ENCODE measurements at regions not wholly inside any gene's neighbourhood (a gene's known extent, or its start where the extent isn't known, plus 50 kb on each side); places are given as distances from the start of the nearest gene placed in this dataset.

DNA sequence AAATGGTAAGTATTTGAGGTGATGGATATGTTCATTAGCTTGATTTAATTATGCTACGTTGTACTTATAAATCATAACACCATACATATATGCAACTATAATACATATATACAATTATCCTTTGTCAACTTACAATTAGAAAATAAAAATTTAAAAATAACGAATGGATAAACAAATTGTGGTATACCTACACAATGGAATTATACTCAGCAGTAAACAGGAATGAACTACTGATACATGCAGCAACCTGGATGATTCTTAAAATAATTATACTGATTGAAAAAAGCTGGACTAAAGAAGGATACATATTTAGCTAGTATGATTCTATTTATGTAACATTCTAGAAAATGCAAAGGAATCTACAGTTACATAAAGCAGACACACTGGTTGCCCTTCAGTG is 425.7 kb downstream of the DYNC2H1 start:
- H3K9me2 ChIP-seq (ENCODE audit: insufficient read depth): no peaks in the 10 kb centered on the region; the same call in 1 of the 2 replicates
- H3K36me3 ChIP-seq (ENCODE audit: low read depth): no peaks in the 10 kb centered on the region
- H3K9me3 ChIP-seq (ENCODE audit: insufficient read depth, low read depth): no peaks in the 10 kb centered on the region
- POLR2A ChIA-PET (ENCODE audit: unreplicated experiment): no interaction called here
- DNase-seq: no peak
- no peaks in the 10 kb centered on the region for H3F3A ChIP-seq (ENCODE audit: insufficient read depth, low read depth)
- no peak overlapping the region for H3K4me3 ChIP-seq
- TF ChIP-seq, protein P1, sequence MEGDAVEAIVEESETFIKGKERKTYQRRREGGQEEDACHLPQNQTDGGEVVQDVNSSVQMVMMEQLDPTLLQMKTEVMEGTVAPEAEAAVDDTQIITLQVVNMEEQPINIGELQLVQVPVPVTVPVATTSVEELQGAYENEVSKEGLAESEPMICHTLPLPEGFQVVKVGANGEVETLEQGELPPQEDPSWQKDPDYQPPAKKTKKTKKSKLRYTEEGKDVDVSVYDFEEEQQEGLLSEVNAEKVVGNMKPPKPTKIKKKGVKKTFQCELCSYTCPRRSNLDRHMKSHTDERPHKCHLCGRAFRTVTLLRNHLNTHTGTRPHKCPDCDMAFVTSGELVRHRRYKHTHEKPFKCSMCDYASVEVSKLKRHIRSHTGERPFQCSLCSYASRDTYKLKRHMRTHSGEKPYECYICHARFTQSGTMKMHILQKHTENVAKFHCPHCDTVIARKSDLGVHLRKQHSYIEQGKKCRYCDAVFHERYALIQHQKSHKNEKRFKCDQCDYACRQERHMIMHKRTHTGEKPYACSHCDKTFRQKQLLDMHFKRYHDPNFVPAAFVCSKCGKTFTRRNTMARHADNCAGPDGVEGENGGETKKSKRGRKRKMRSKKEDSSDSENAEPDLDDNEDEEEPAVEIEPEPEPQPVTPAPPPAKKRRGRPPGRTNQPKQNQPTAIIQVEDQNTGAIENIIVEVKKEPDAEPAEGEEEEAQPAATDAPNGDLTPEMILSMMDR (conservative IDR thresholded peaks at IDR 0.05): no peak
- TF ChIP-seq EZH2 (IDR thresholded peaks at IDR 0.05; ENCODE audit: low read depth): no peak
- BruUV-seq (replicated peaks): no TSS peak
- no peak overlapping the region for H2AFZ ChIP-seq
- H4K20me1 ChIP-seq (ENCODE audit: insufficient read depth): no peaks in the 10 kb centered on the region
- peaks cover 12% of the 10 kb centered on the region for H3K4me1 ChIP-seq (replicated peaks; ENCODE audit: insufficient read depth)
- H3K27ac ChIP-seq: no peak overlapping the region
- intact Hi-C loops (cut with micrococcal nuclease; ENCODE audit: unreplicated experiment): no loop called here
- H3K79me2 ChIP-seq (ENCODE audit: low read depth): no peaks in the 10 kb centered on the region
- no peak overlapping the region for H3K4me2 ChIP-seq
- no peaks in the 10 kb centered on the region for H3K27me3 ChIP-seq (ENCODE audit: insufficient read depth, low read depth)
- CTCF ChIA-PET: no interaction called here

DNA sequence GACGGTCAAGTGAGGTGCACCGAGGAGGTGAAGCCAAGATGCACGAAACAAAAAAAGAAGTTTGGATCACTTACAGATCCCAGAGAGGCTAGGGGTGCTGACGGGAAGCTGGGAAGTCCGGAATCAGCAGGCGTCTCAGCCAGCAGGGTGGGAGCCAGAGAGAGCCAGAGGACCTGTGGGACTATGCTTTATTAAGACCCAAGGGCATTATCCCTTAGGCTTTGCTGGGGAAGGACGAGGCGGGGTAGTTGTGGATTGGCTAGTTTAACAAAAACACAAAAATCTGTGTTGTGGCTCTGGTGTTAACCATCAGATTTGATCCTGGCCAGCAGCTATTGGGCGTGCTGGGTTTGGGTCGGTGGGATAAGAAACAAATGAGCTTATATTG is 427.1 kb downstream of the DYNC2H1 start:
- no peak overlapping the region for H2AFZ ChIP-seq
- no peak for TF ChIP-seq EZH2 (IDR thresholded peaks at IDR 0.05; ENCODE audit: low read depth)
- TF ChIP-seq, protein P1 (conservative IDR thresholded peaks at IDR 0.05): no peak
- intact Hi-C loops (cut with micrococcal nuclease; ENCODE audit: unreplicated experiment): no loop called here
- no peak overlapping the region for H3K4me2 ChIP-seq
- no peak overlapping the region for H3K27ac ChIP-seq
- H3K9me2 ChIP-seq (ENCODE audit: insufficient read depth): no peaks in the 10 kb centered on the region; the same call in 1 of the 2 replicates
- no peaks in the 10 kb centered on the region for H3K27me3 ChIP-seq (ENCODE audit: insufficient read depth, low read depth)
- no TSS peak for BruUV-seq (replicated peaks)
- no peak for DNase-seq
- H3F3A ChIP-seq (ENCODE audit: insufficient read depth, low read depth): no peaks in the 10 kb centered on the region
- H4K20me1 ChIP-seq (ENCODE audit: insufficient read depth): no peaks in the 10 kb centered on the region
- POLR2A ChIA-PET (ENCODE audit: unreplicated experiment): no interaction called here
- H3K79me2 ChIP-seq (ENCODE audit: low read depth): no peaks in the 10 kb centered on the region
- no peaks in the 10 kb centered on the region for H3K36me3 ChIP-seq (ENCODE audit: low read depth)
- no peak overlapping the region for H3K4me3 ChIP-seq
- H3K4me1 ChIP-seq (replicated peaks; ENCODE audit: insufficient read depth): peaks cover 12% of the 10 kb centered on the region
- no peaks in the 10 kb centered on the region; the same call in 1 of the 2 replicates for H3K9me3 ChIP-seq (ENCODE audit: insufficient read depth, low read depth)
- CTCF ChIA-PET: no interaction called here

DNA sequence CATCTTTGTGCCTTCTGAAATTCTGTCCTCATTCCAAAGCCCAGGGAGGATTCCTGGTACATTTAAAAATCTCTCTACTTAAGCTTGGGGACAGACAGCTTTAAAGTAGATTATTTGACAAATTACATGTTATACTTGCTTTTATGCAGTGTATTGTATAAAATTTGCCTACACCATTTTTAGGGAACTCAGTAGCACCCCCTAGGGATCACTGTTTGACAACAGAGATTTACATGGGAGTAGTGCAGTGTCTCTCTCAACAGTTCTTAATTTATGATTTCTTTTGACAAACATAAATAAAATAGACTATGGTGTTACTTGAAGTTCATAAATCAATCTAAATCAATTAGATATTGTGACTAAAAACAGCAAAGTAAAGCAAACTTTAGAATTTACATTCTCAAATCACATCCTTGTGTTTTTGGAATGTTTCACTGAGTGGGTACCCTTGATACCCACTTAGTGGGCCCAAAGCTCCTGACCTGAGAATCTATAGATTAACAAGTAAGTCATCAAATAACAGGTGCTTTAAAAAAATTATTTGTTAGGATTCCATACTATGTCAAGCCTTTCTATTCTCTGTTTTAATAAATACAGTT is 428.8 kb downstream of the DYNC2H1 start:
- Histone ChIP-seq H3K36me3 (ENCODE audit: low read depth) (no peaks in the 10 kb centered on the region), H4K20me1 (ENCODE audit: insufficient read depth) (no peaks in the 10 kb centered on the region), H3K27ac (no peak overlapping the region), H3F3A (ENCODE audit: insufficient read depth, low read depth) (no peaks in the 10 kb centered on the region), H3K4me1 (replicated peaks; ENCODE audit: insufficient read depth) (no peaks in the 10 kb centered on the region), H3K9me2 (ENCODE audit: insufficient read depth) (no peaks in the 10 kb centered on the region; the same call in 1 of the 2 replicates), H3K27me3 (ENCODE audit: insufficient read depth, low read depth) (no peaks in the 10 kb centered on the region), H3K4me3 (no peak overlapping the region), H3K79me2 (ENCODE audit: low read depth) (no peaks in the 10 kb centered on the region), H3K9me3 (ENCODE audit: insufficient read depth, low read depth) (no peaks in the 10 kb centered on the region; the same call in 1 of the 2 replicates), H3K4me2 (no peak overlapping the region), H2AFZ (no peak overlapping the region)
- BruUV-seq (replicated peaks): no TSS peak
- ChIA-PET POLR2A (ENCODE audit: unreplicated experiment) (no interaction called here), CTCF (no interaction called here)
- no peak for TF ChIP-seq EZH2 (IDR thresholded peaks at IDR 0.05; ENCODE audit: low read depth)
- TF ChIP-seq, protein P1 (conservative IDR thresholded peaks at IDR 0.05): peak; percentile 73
- intact Hi-C loops (cut with micrococcal nuclease; ENCODE audit: unreplicated experiment): no loop called here
- DNase-seq: no peak

Measured in PC-9 (cell line).